ENCODE measurements at regions not wholly inside any gene's neighbourhood (a gene's known extent, or its start where the extent isn't known, plus 50 kb on each side); places are given as distances from the start of the nearest gene placed in this dataset.

- H3K4me3 ChIP-seq (ENCODE audit: low read length in 2 of 2) = no peak overlapping the region
Measured at GRCh38 chr17:77735081-77735565, 223.4 kb upstream of the TNRC6C start.

GRCh38 chr17:77735566-77736198 is 222.8 kb upstream of the TNRC6C start:
- Histone ChIP-seq H3K36me3 (ENCODE audit: control insufficient read depth in 1 of 2, insufficient read depth in 2 of 2, low read length in 1 of 2) (no peaks in the 10 kb centered on the region), H3K27me3 (ENCODE audit: control insufficient read depth in 1 of 2, insufficient read depth in 2 of 2, low read length in 1 of 2) (no peaks in the 10 kb centered on the region), H3K4me3 (ENCODE audit: low read length in 2 of 2) (no peak overlapping the region), H3K27ac (ENCODE audit: low read depth in 1 of 2, low read length in 2 of 2) (peak overlapping the region in 1 of 2 donors; percentile 83), H3K9me3 (ENCODE audit: control insufficient read depth, low read length) (no peaks in the 10 kb centered on the region), H3K4me1 (ENCODE audit: control insufficient read depth in 1 of 2, insufficient read depth in 2 of 2, low read length in 2 of 2) (no peaks in the 10 kb centered on the region)
- 5 to 8% methylated on average over 6 to 7 of the region's 7 CpGs for WGBS, 2 donors
- intact Hi-C loops (cut with DNase I) = loop anchor here (2.0 to 10.0 kb wide), 5 partner anchors 42 to 193 kb away; no protein-coding TSS in a partner anchor
- DNase-seq (peak; percentile 76 to 86), ATAC-seq (ENCODE audit: low FRiP score) (peak; percentile 74)

More at GRCh38 chr17:77735081-77735565, 223.4 kb upstream of the TNRC6C start:
- H3K36me3 ChIP-seq (ENCODE audit: control insufficient read depth in 1 of 2, insufficient read depth in 2 of 2, low read length in 1 of 2) = no peaks in the 10 kb centered on the region
- ATAC-seq (ENCODE audit: low FRiP score) = peak; percentile 68
- WGBS, 2 donors = 6% methylated on average over 10 of the region's 10 CpGs
- H3K9me3 ChIP-seq (ENCODE audit: control insufficient read depth, low read length) = no peaks in the 10 kb centered on the region
- no peaks in the 10 kb centered on the region for H3K4me1 ChIP-seq (ENCODE audit: control insufficient read depth in 1 of 2, insufficient read depth in 2 of 2, low read length in 2 of 2)
- H3K27me3 ChIP-seq (ENCODE audit: control insufficient read depth in 1 of 2, insufficient read depth in 2 of 2, low read length in 1 of 2) = no peaks in the 10 kb centered on the region
- no peak for DNase-seq
- H3K27ac ChIP-seq (ENCODE audit: low read depth in 1 of 2, low read length in 2 of 2) = peak overlapping the region in 1 of 2 donors; percentile 83
- intact Hi-C loops (cut with DNase I) = loop anchor here (2.0 to 10.0 kb wide), 5 partner anchors 42 to 192 kb away; no protein-coding TSS in a partner anchor

GRCh38 chr17:77736199-77736585 is 222.3 kb upstream of the TNRC6C start:
- ATAC-seq (ENCODE audit: low FRiP score) (peak; percentile 3), DNase-seq (no peak)
- Histone ChIP-seq H3K4me1 (ENCODE audit: control insufficient read depth in 1 of 2, insufficient read depth in 2 of 2, low read length in 2 of 2) (no peaks in the 10 kb centered on the region), H3K4me3 (ENCODE audit: low read length in 2 of 2) (no peak overlapping the region), H3K27ac (ENCODE audit: low read depth in 1 of 2, low read length in 2 of 2) (peak overlapping the region in 1 of 2 donors; percentile 80), H3K9me3 (ENCODE audit: control insufficient read depth, low read length) (no peaks in the 10 kb centered on the region), H3K27me3 (ENCODE audit: control insufficient read depth in 1 of 2, insufficient read depth in 2 of 2, low read length in 1 of 2) (no peaks in the 10 kb centered on the region), H3K36me3 (ENCODE audit: control insufficient read depth in 1 of 2, insufficient read depth in 2 of 2, low read length in 1 of 2) (no peaks in the 10 kb centered on the region)
- intact Hi-C loops (cut with DNase I) = loop anchor here (5.0 to 10.0 kb wide), 4 partner anchors 41 to 191 kb away; no protein-coding TSS in a partner anchor
- WGBS, 2 donors = 14 to 19% methylated on average over 17 of the region's 17 CpGs

GRCh38 chr17:77736721-77737120 is 221.8 kb upstream of the TNRC6C start:
- 85% methylated on average over 6 of the region's 6 CpGs for WGBS, 2 donors
- Histone ChIP-seq H3K4me3 (ENCODE audit: low read length in 2 of 2) (no peak overlapping the region), H3K36me3 (ENCODE audit: control insufficient read depth in 1 of 2, insufficient read depth in 2 of 2, low read length in 1 of 2) (no peaks in the 10 kb centered on the region), H3K27ac (ENCODE audit: low read depth in 1 of 2, low read length in 2 of 2) (peak overlapping the region in 1 of 2 donors; percentile 80), H3K4me1 (ENCODE audit: control insufficient read depth in 1 of 2, insufficient read depth in 2 of 2, low read length in 2 of 2) (no peaks in the 10 kb centered on the region), H3K9me3 (ENCODE audit: control insufficient read depth, low read length) (no peaks in the 10 kb centered on the region), H3K27me3 (ENCODE audit: control insufficient read depth in 1 of 2, insufficient read depth in 2 of 2, low read length in 1 of 2) (no peaks in the 10 kb centered on the region)
- DNase-seq (no peak), ATAC-seq (ENCODE audit: low FRiP score) (no peak)
- intact Hi-C loops (cut with DNase I) = loop anchor here (5.0 to 10.0 kb wide), 4 partner anchors 41 to 192 kb away; no protein-coding TSS in a partner anchor

GRCh38 chr17:77737442-77738265 is 220.8 kb upstream of the TNRC6C start:
- WGBS, 2 donors = 92 to 94% methylated on average over 21 of the region's 21 CpGs
- ATAC-seq (ENCODE audit: low FRiP score) (no peak), DNase-seq (no peak)
- H3K4me1 ChIP-seq (ENCODE audit: control insufficient read depth in 1 of 2, insufficient read depth in 2 of 2, low read length in 2 of 2) = no peaks in the 10 kb centered on the region
- no peaks in the 10 kb centered on the region for H3K36me3 ChIP-seq (ENCODE audit: control insufficient read depth in 1 of 2, insufficient read depth in 2 of 2, low read length in 1 of 2)
- intact Hi-C loops (cut with DNase I) = loop anchor here (5.0 to 10.0 kb wide), 4 partner anchors 40 to 193 kb away; no protein-coding TSS in a partner anchor
- H3K27me3 ChIP-seq (ENCODE audit: control insufficient read depth in 1 of 2, insufficient read depth in 2 of 2, low read length in 1 of 2) = no peaks in the 10 kb centered on the region
- no peaks in the 10 kb centered on the region for H3K9me3 ChIP-seq (ENCODE audit: control insufficient read depth, low read length)
- H3K4me3 ChIP-seq (ENCODE audit: low read length in 2 of 2) = no peak overlapping the region
- peak overlapping the region in 1 of 2 donors; percentile 11 for H3K27ac ChIP-seq (ENCODE audit: low read depth in 1 of 2, low read length in 2 of 2)

- no peaks in the 10 kb centered on the region for H3K9me3 ChIP-seq (ENCODE audit: control insufficient read depth, low read length)
- intact Hi-C loops (cut with DNase I) = loop anchor here (5.0 to 10.0 kb wide), 4 partner anchors 38 to 194 kb away; no protein-coding TSS in a partner anchor
- no peak overlapping the region for H3K4me3 ChIP-seq (ENCODE audit: low read length in 2 of 2)
- DNase-seq = no peak
- peak; percentile 59 for ATAC-seq (ENCODE audit: low FRiP score)
- H3K27ac ChIP-seq (ENCODE audit: low read depth in 1 of 2, low read length in 2 of 2) = peak overlapping the region; percentile 52 to 83
- WGBS, 2 donors = 3 to 8% methylated on average over 8 of the region's 8 CpGs
- no peaks in the 10 kb centered on the region for H3K36me3 ChIP-seq (ENCODE audit: control insufficient read depth in 1 of 2, insufficient read depth in 2 of 2, low read length in 1 of 2)
- no peaks in the 10 kb centered on the region for H3K4me1 ChIP-seq (ENCODE audit: control insufficient read depth in 1 of 2, insufficient read depth in 2 of 2, low read length in 2 of 2)
- H3K27me3 ChIP-seq (ENCODE audit: control insufficient read depth in 1 of 2, insufficient read depth in 2 of 2, low read length in 1 of 2) = no peaks in the 10 kb centered on the region
Measured at GRCh38 chr17:77738751-77739531, 219.6 kb upstream of the TNRC6C start.

- ATAC-seq (ENCODE audit: low FRiP score) (no peak), DNase-seq (no peak)
- Histone ChIP-seq H3K4me1 (ENCODE audit: control insufficient read depth in 1 of 2, insufficient read depth in 2 of 2, low read length in 2 of 2) (no peaks in the 10 kb centered on the region), H3K36me3 (ENCODE audit: control insufficient read depth in 1 of 2, insufficient read depth in 2 of 2, low read length in 1 of 2) (no peaks in the 10 kb centered on the region), H3K4me3 (ENCODE audit: low read length in 2 of 2) (no peak overlapping the region), H3K27me3 (ENCODE audit: control insufficient read depth in 1 of 2, insufficient read depth in 2 of 2, low read length in 1 of 2) (no peaks in the 10 kb centered on the region), H3K27ac (ENCODE audit: low read depth in 1 of 2, low read length in 2 of 2) (no peak overlapping the region), H3K9me3 (ENCODE audit: control insufficient read depth, low read length) (no peaks in the 10 kb centered on the region)
- WGBS, 2 donors = 87 to 91% methylated on average over 7 of the region's 7 CpGs
- intact Hi-C loops (cut with DNase I) = no loop called here
Measured at GRCh38 chr17:77740481-77740880, 218.0 kb upstream of the TNRC6C start.

- Histone ChIP-seq H3K27me3 (ENCODE audit: control insufficient read depth in 1 of 2, insufficient read depth in 2 of 2, low read length in 1 of 2) (no peaks in the 10 kb centered on the region), H3K4me3 (ENCODE audit: low read length in 2 of 2) (no peak overlapping the region), H3K9me3 (ENCODE audit: control insufficient read depth, low read length) (no peaks in the 10 kb centered on the region), H3K27ac (ENCODE audit: low read depth in 1 of 2, low read length in 2 of 2) (no peak overlapping the region), H3K36me3 (ENCODE audit: control insufficient read depth in 1 of 2, insufficient read depth in 2 of 2, low read length in 1 of 2) (no peaks in the 10 kb centered on the region), H3K4me1 (ENCODE audit: control insufficient read depth in 1 of 2, insufficient read depth in 2 of 2, low read length in 2 of 2) (no peaks in the 10 kb centered on the region)
- WGBS, 2 donors = 74 to 78% methylated on average over 8 of the region's 8 CpGs
- ATAC-seq (ENCODE audit: low FRiP score) = no peak
- intact Hi-C loops (cut with DNase I) = no loop called here
- no peak for DNase-seq
Measured at GRCh38 chr17:77741109-77741508, 217.4 kb upstream of the TNRC6C start.
